HepG2 (cell line): ENCODE measurements at regions not wholly inside any gene's neighbourhood (a gene's known extent, or its start where the extent isn't known, plus 50 kb on each side); places are given as distances from the start of the nearest gene placed in this dataset.
A peak's percentile ranks its signal among the peaks of the same experiment; 100 is the strongest.

ENCODE experiments used
- ATAC-seq: fragments of 200-7000 bp; cut with Tn5 transposase; 3 replicates; pipeline ENCODE4 v1.9.1; 2020; ENCODE audit warnings: mild to moderate bottlenecking, moderate library complexity
- BruUV-seq: library from RNA; stranded (reverse); fragments of 400-500 nt; replicated peaks from 2 replicates; lab custom pipeline; 2021; lab: Mats Ljungman, UMichigan
- CTCF ChIA-PET: fragments of 300-600 bp; formaldehyde crosslinking; extraction: SDS; loops from one replicate; lab custom pipeline; 2021; ENCODE audit warnings: low total read pairs, inconsistent platforms, low intra/inter-chr PET ratio; lab: Yijun Ruan, JAX
- POLR2A ChIA-PET: fragments of 350-600 bp; sonication (Branson Sonifier 250); formaldehyde crosslinking; loops from one replicate; lab custom pipeline; 2020; ENCODE audit warnings: antibody characterized with exemption, inconsistent platforms; lab: Yijun Ruan, JAX
- DNase-seq: peaks from one replicate; pipeline ENCODE4 v3.0.0-alpha.2; 2015; ENCODE audit warnings: low spot score
- FAIRE-seq: peaks from 3 replicates; lab custom pipeline; 2011; peaks lifted over from hg19 to GRCh38; lab: Jason Lieb, UNC
- H2AFZ ChIP-seq: one replicate; pipeline ENCODE4 v1.6.1; 2011; ENCODE audit warnings: low read length, inconsistent platforms
- H3K27ac ChIP-seq: fragments of 300-600 bp; 3 replicates; pipeline ENCODE4 v1.8.0; 2011; ENCODE audit warnings: mixed run types, mild to moderate bottlenecking, mixed read lengths, low read length, inconsistent platforms; ENCODE audit not compliant: insufficient read depth; ENCODE audit errors: extremely low read length
- H3K27me3 ChIP-seq, 2 experiments: fragments of 200-600 bp in 1 of 2; 2 replicates in 1 of 2; 3 replicates in 1 of 2; pipeline versions ENCODE4 v1.6.0 to v1.8.0; 2011; ENCODE audit warnings: low read length in 2 of 2, mild to moderate bottlenecking in 2 of 2, moderate library complexity in 2 of 2, inconsistent platforms in 1 of 2; ENCODE audit not compliant: insufficient read depth in 2 of 2, control insufficient read depth in 1 of 2
- H3K36me3 ChIP-seq, 2 experiments: fragments of 200-600 bp in 1 of 2; replicated peaks in 1 of 2; 2 replicates in 1 of 2; 3 replicates in 1 of 2; pipeline versions ENCODE4 v1.5.1 to v1.8.0; 2011; ENCODE audit warnings: low read length in 2 of 2, inconsistent platforms in 1 of 2; ENCODE audit not compliant: insufficient read depth in 2 of 2, control insufficient read depth in 1 of 2
- H3K4me1 ChIP-seq: 2 replicates; pipeline ENCODE4 v1.5.1; 2012; ENCODE audit warnings: low read length, inconsistent platforms; ENCODE audit not compliant: insufficient read depth
- H3K4me2 ChIP-seq: 2 replicates; pipeline ENCODE4 v1.6.0; 2011; ENCODE audit warnings: low read depth, low read length, inconsistent platforms
- H3K4me3 ChIP-seq, 3 experiments: fragments of 200-600 bp in 1 of 3; sonication (generic), shearing (Covaris generic) in 1 of 3; replicated peaks in 1 of 3; 2 replicates each; pipeline ENCODE4 v1.5.1; 2011 to 2016; ENCODE audit warnings: low read length in 3 of 3, inconsistent platforms in 2 of 3, low read depth in 2 of 3, mild to moderate bottlenecking in 2 of 3, control low read depth in 1 of 3, mixed read lengths in 1 of 3; ENCODE audit not compliant: insufficient read depth in 1 of 3
- H3K79me2 ChIP-seq: one replicate; pipeline ENCODE4 v1.6.1; 2011; ENCODE audit warnings: low read length, inconsistent platforms; ENCODE audit not compliant: insufficient read depth
- H3K9ac ChIP-seq: 2 replicates; pipeline ENCODE4 v1.6.0; 2011; ENCODE audit warnings: mild to moderate bottlenecking, low read depth, low read length, inconsistent platforms; ENCODE audit not compliant: insufficient read depth
- H3K9me3 ChIP-seq: 2 replicates; pipeline ENCODE4 v1.5.1; 2012; ENCODE audit warnings: mild to moderate bottlenecking, low read length
- H4K20me1 ChIP-seq: 2 replicates; pipeline ENCODE4 v1.6.0; 2011; ENCODE audit warnings: inconsistent platforms, mild to moderate bottlenecking, low read length, moderate library complexity; ENCODE audit not compliant: insufficient read depth
- EEA1 ChIP-seq: sonication (generic); formaldehyde crosslinking; IDR thresholded peaks from 2 replicates; pipeline ENCODE4 v1.5.1; 2020; ENCODE audit warnings: mild to moderate bottlenecking, missing genetic modification reagents, borderline replicate concordance
- ERF ChIP-seq: IDR thresholded peaks from 2 replicates; pipeline ENCODE4 v1.6.1; 2018; ENCODE audit warnings: missing biosample characterization, missing genetic modification reagents
- FOXJ3 ChIP-seq: sonication (generic); formaldehyde crosslinking; IDR thresholded peaks from 2 replicates; pipeline ENCODE4 v1.4.0; 2020; ENCODE audit warnings: missing genetic modification reagents, mild to moderate bottlenecking, borderline replicate concordance
- HIVEP1 ChIP-seq: sonication (generic); formaldehyde crosslinking; IDR thresholded peaks from 2 replicates; pipeline ENCODE4 v1.4.0; 2020; ENCODE audit warnings: mild to moderate bottlenecking, missing genetic modification reagents
- IRF9 ChIP-seq: sonication (generic); formaldehyde crosslinking; IDR thresholded peaks from 2 replicates; pipeline ENCODE4 v1.8.0; 2022; ENCODE audit warnings: missing genetic modification reagents, mild to moderate bottlenecking, borderline replicate concordance
- JUND ChIP-seq: sonication (generic); formaldehyde crosslinking; IDR thresholded peaks from 2 replicates; pipeline ENCODE4 v1.8.0; 2022; ENCODE audit warnings: mild to moderate bottlenecking, missing genetic modification reagents
- NFRKB ChIP-seq: fragments of 450-650 bp; IDR thresholded peaks from 2 replicates; pipeline ENCODE4 v1.6.1; 2017
- STAT6 ChIP-seq: sonication (generic); formaldehyde crosslinking; IDR thresholded peaks from 2 replicates; pipeline ENCODE4 v1.4.0; 2020; ENCODE audit warnings: missing genetic modification reagents, mild to moderate bottlenecking, borderline replicate concordance
- ZMYM3 ChIP-seq: sonication (generic); formaldehyde crosslinking; IDR thresholded peaks from 2 replicates; pipeline ENCODE4 v1.5.1; 2020; ENCODE audit warnings: mild to moderate bottlenecking, missing genetic modification reagents
- ZNF326 ChIP-seq: sonication (generic); formaldehyde crosslinking; IDR thresholded peaks from 2 replicates; pipeline ENCODE4 v1.4.0; 2020; ENCODE audit warnings: missing genetic modification reagents, borderline replicate concordance
- ZNF768 ChIP-seq: sonication (generic); formaldehyde crosslinking; IDR thresholded peaks from 2 replicates; pipeline ENCODE4 v1.4.0; 2020; ENCODE audit warnings: missing genetic modification reagents
- ZNF784 ChIP-seq: sonication (generic); formaldehyde crosslinking; IDR thresholded peaks from 2 replicates; pipeline ENCODE4 v1.5.1; 2020; ENCODE audit warnings: missing genetic modification reagents, mild to moderate bottlenecking, borderline replicate concordance
- WGBS: methylation state at CpG from one replicate; pipeline ENCODE4 v1.1.6; 2017; ENCODE audit warnings: low lambda C conversion rate; 5-methylcytosine and 5-hydroxymethylcytosine counted together
- in situ Hi-C: cut with HindIII; loops from 2 replicates; pipeline ENCODE4 v1.10.0; 2017; ENCODE audit warnings: low pct_unique_long_range_greater_than_20kb; ENCODE audit not compliant: extremely low pct_ligation_motif_present
- intact Hi-C: fragments of 100-400 bp; cut with micrococcal nuclease; formaldehyde crosslinking; loops from one replicate; pipeline ENCODE4 v1.10.0; 2022; ENCODE audit not compliant: unreplicated experiment
- TF ChIP-seq, protein P1 (sequence below): IDR thresholded peaks from 2 replicates; pipeline ENCODE4 v1.6.1; 2016; ENCODE audit warnings: control low read depth
- TF ChIP-seq, protein P2 (sequence below): sonication (generic); formaldehyde crosslinking; IDR thresholded peaks from 2 replicates; pipeline ENCODE4 v1.8.0; 2022; ENCODE audit warnings: mild to moderate bottlenecking, missing genetic modification reagents

DNA sequence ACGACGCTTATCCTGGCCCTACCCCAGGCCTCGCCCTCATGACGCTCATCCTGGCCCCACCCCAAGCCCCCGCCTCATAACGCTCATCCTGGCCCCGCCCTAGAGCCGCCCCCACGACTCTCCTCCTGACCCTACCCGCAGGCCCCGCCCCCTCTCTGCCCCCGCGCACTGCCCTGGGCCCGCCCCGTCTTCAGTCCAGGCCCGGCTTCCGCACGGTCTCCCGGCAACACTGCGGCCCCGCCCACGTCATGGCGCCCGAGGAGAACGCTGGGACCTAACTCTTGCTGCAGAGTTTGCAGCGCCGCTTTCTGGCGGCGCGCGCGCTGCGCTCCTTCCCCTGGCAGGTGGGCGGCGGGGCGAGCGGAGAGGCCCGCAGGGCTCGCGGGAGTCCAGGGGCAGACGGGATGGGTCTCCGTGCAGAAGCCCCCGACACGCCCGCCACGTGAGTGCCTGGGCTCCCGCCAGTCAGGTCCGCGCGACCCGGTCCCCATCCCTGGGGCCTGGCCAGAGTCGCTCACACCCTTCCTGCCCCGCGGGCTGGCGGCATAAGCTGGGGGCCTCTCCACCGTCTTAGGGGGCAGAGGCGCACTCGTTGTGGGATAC lies 52.5 kb upstream of the ROPN1B start:
- peak overlapping the region; percentile 72 for H3K9ac ChIP-seq
- CTCF ChIA-PET, result no interaction called here
- WGBS, result 3% methylated on average over 25 of the region's 58 CpGs
- TF ChIP-seq ZNF784, result no peak
- TF ChIP-seq ZMYM3 (CRISPR knock-in tag), result no peak
- no peak for TF ChIP-seq JUND
- no peak for TF ChIP-seq FOXJ3
- no peak for TF ChIP-seq ZNF768 (CRISPR knock-in tag)
- TF ChIP-seq, protein P1, sequence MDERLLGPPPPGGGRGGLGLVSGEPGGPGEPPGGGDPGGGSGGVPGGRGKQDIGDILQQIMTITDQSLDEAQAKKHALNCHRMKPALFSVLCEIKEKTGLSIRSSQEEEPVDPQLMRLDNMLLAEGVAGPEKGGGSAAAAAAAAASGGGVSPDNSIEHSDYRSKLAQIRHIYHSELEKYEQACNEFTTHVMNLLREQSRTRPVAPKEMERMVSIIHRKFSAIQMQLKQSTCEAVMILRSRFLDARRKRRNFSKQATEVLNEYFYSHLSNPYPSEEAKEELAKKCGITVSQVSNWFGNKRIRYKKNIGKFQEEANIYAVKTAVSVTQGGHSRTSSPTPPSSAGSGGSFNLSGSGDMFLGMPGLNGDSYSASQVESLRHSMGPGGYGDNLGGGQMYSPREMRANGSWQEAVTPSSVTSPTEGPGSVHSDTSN, result no peak
- no peak for TF ChIP-seq ZNF326 (CRISPR knock-in tag)
- no peak for TF ChIP-seq EEA1 (CRISPR knock-in tag)
- TF ChIP-seq STAT6, result no peak
- no peak for TF ChIP-seq HIVEP1 (CRISPR knock-in tag)
- TF ChIP-seq ERF (CRISPR knock-in tag), result no peak
- TF ChIP-seq, protein P2, sequence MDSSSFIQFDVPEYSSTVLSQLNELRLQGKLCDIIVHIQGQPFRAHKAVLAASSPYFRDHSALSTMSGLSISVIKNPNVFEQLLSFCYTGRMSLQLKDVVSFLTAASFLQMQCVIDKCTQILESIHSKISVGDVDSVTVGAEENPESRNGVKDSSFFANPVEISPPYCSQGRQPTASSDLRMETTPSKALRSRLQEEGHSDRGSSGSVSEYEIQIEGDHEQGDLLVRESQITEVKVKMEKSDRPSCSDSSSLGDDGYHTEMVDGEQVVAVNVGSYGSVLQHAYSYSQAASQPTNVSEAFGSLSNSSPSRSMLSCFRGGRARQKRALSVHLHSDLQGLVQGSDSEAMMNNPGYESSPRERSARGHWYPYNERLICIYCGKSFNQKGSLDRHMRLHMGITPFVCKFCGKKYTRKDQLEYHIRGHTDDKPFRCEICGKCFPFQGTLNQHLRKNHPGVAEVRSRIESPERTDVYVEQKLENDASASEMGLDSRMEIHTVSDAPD, result no peak
- TF ChIP-seq IRF9 (CRISPR knock-in tag), result no peak
- TF ChIP-seq NFRKB, result no peak

More for the DNA sequence above, 52.5 kb upstream of the ROPN1B start:
- Histone ChIP-seq H3K79me2 (no peaks in the 10 kb centered on the region), H3K27ac (peak overlapping the region; percentile 71), H3K27me3 (no peaks in the 10 kb centered on the region), H3K9me3 (no peaks in the 10 kb centered on the region), H3K4me3 (peak overlapping the region; percentile 56 to 73 (median 63); a peak in 5 of 6 replicates), H3K4me2 (peak overlapping the region; percentile 78), H3K36me3 (no peaks in the 10 kb centered on the region), H4K20me1 (no peaks in the 10 kb centered on the region), H2AFZ (peak overlapping the region; percentile 16), H3K4me1 (peaks cover 7% of the 10 kb centered on the region)
- no peak for FAIRE-seq
- ATAC-seq, result peak; percentile 94
- in situ Hi-C loops, result no loop called here
- intact Hi-C loops, result no loop called here
- no TSS peak for BruUV-seq
- POLR2A ChIA-PET, result interaction anchor here (1.1 kb wide), 1 partner anchor 54 kb away, joined by 3 read pairs; no protein-coding TSS in a partner anchor
- DNase-seq, result peak; percentile 84
